Cardiac septum (tissue), 1 donor: ENCODE measurements at regions not wholly inside any gene's neighbourhood (a gene's known extent, or its start where the extent isn't known, plus 50 kb on each side); places are given as distances from the start of the nearest gene placed in this dataset.

Experiments
- DNase-seq: peaks from one replicate; pipeline ENCODE4 v3.0.0-alpha.2; 2020; ENCODE audit warnings: low spot score
- intact Hi-C: fragments of 100-400 bp; cut with DNase I; formaldehyde crosslinking; loops from one replicate; pipeline ENCODE4 v1.14.0; 2022
- donor health status: DM: no; HTN: no; CAD: no.

DNA sequence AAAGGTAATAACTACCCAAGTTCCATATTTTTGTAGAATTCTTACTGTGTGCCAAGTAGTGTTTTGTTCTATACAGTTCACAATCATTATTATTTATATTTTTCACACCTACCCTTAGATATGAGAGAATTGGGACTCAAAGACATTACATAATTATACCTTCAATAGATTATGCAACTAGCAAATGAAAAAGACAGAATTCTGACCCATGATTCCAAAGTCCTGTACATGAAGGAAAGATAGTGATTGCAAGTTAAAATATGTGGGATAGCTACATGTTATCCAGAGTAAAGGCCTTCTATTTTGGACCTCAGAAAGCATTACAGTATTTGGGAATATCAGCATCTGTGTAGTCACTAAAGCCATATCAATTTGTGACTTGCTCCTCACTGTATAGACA is 581.0 kb downstream of the ELAVL2 start:
- no peak for DNase-seq
- intact Hi-C loops = no loop called here

DNA sequence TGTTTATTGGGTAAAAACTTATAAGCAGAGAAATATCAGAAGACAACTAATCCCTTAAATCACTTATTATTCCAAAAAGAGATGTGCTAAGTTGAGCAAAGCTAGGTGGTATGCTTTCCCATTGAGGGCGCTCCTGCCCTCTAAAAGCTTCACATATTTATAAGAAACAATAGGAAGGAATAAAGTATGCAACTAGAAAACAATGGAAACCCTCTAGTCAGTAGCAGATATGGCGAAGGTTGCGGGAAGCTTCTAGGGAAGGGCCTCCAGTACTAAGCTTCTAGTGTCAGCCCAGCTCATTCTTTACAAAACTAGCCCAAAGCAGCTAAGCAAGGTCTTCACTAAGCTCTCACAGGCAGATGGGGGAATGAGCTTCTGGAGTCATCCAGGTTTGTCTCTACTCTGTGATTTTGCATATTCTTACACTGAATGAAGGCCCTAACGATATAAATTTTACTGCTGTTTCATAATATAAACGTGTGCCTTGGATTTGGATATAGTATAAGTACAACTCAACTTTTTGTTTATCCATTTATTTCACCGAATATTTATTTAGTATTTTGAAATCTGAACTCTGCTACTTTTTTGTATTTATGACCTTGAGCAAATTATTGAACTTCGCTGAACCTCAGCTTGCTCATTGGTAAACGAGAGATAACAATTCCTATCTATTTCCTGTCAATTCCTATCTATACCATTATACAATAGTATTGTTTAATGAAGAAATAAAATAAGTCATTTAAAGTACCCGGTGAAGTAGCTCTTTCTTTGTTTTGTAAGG is 571.4 kb downstream of the ELAVL2 start:
- intact Hi-C loops = no loop called here
- no peak for DNase-seq

DNA sequence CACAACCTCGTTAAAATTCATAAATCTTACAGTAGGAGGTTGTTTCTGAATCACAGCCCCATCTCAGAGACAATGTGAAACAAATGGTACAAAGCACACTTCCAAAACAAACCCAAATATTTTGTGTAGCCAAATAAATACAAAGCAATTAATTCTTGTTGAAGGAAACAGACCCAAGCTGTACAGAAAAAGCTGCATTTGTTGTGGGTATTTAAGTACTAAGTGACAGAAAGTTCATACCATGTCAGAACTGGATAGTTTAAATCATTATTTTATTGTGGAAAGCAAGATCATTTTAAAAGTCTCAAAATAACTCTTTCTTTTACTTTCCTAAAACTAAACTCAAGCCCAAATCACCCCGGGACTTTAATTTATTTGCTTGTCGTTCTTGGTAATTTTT is 570.7 kb downstream of the ELAVL2 start:
- intact Hi-C loops = no loop called here
- no peak for DNase-seq

DNA sequence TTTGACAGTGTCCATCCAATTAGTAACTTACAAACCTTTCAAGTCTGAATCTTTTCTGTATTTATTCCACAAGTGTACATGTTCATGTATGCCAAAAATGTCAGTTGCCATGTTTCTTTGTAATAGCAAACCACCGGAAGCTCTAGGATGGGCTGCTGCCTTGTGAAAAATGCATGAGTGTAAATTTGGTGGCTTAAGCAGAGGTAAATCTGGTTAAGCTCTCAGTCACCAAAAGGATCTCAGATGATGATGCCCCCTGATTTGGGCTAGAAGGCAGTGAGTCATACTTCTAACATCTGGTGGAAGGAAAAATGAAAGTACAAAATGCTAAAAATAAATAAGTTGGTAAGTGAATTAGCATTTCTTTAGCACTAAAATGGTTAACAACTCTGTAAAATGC is 567.5 kb downstream of the ELAVL2 start:
- no peak for DNase-seq
- intact Hi-C loops = no loop called here

DNA sequence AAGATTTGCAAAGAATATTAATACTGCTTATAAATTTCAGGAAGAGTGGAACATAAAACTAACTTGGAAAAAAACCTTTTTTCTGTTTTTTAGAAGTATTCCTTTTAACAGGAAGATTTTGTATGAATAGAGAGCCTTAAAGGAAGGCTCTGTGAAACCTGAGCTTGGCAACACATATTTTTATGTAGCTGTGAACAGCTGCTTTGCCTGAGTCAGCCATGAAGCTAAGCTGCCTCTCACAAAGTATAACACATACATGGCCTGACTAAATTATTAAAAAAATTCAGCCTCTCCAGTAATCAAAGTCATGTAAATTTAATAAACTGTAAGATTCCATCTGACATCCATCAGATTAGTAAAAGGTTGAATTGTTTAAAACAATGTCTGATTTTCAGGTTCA is 547.5 kb downstream of the ELAVL2 start:
- DNase-seq = no peak
- intact Hi-C loops = no loop called here

DNA sequence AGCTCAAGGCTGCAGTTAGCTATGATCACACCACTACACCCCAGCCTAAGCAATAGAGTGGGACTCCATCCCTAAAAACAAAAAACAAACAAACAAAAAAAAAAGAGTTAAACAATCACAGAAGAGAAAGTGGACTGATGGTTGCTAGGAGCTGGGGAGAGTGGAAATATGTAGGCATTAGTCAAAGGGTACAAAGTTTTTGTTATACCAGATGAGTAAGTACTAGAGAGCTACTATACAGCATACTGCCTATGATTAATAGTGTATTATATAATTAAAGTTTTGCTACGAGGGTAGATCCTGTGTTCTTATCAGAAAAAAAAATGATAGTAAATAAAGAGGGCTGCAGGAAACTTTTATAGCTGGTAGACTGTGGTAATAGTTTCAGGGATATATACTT is 538.6 kb downstream of the ELAVL2 start:
- intact Hi-C loops = no loop called here

DNA sequence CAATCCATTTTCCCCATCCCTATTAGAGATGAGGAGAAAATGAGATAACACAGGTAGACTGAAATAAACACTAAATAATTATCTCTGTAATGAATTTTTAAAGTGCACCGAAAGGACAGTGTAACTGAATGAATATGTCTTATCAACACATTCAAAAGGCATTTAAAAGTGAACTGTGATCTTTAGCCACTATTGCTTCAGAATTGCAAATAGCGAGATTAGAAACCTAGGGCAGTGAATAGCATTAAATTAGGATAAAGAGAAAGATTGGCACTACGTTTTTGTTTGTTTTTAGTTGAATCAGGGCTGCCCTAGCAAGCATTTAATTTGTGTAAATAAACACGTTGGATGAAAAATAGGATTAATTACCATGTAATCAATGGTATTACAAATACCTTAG is 537.5 kb downstream of the ELAVL2 start:
- intact Hi-C loops = no loop called here
- DNase-seq = no peak

More for the DNA sequence above, 538.6 kb downstream of the ELAVL2 start:
- no peak for DNase-seq

DNA sequence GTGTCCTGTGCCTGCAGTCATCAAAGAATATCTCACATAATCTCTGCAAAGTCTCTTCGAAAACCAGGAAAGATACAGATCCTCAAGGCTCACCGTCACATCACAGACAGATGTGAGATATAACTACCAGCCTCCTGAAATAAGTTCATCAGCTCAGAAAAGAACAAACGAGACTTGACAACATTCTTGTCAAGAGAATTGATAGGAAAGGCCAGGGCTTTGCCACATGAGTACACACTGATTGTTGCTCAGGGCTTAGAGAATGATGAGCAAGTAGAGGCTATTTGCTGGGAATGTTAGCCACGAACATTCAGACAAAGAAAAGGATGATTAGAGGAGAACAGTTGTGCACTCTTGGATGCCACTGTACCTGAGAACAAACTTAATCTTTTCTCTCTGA is 535.1 kb downstream of the ELAVL2 start:
- intact Hi-C loops = no loop called here
- no peak for DNase-seq

DNA sequence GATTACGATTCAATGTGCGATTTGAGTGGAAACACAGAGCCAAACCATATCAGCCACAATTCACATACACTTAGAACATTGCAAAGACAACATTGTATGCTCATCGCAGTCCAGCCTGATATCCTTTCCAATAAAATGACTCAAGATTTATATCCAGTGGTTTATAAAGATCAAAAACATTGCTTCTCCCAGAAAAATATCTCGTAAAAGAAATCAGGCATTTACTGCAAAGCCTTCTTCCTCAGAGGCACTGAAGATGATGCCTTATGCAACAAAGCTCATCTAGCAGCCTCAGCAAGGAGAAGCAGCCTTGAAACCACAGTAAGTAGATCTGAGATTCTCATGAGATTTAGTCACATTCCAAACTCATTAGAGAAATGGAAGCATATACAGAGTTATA is 523.8 kb downstream of the ELAVL2 start:
- DNase-seq = no peak
- intact Hi-C loops = no loop called here

DNA sequence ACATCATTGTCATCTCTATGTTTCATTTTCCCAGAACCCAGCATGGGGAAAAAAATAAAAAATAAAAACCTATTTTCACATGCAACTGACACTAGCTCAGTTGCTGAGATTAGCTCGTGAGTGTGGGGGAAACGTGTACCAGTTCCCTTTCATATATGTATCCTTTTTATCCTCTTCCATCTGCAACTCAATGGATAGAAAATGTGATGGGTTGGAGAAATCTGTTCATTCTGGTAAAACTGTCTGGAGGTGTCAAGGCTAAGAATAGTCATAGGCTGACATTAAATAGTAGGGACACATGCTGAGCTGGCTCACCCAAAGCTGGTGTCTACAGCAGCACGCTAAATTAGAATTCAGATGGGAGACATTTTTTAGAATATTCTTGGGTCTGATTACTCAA is 519.3 kb downstream of the ELAVL2 start:
- no peak for DNase-seq
- intact Hi-C loops = no loop called here

DNA sequence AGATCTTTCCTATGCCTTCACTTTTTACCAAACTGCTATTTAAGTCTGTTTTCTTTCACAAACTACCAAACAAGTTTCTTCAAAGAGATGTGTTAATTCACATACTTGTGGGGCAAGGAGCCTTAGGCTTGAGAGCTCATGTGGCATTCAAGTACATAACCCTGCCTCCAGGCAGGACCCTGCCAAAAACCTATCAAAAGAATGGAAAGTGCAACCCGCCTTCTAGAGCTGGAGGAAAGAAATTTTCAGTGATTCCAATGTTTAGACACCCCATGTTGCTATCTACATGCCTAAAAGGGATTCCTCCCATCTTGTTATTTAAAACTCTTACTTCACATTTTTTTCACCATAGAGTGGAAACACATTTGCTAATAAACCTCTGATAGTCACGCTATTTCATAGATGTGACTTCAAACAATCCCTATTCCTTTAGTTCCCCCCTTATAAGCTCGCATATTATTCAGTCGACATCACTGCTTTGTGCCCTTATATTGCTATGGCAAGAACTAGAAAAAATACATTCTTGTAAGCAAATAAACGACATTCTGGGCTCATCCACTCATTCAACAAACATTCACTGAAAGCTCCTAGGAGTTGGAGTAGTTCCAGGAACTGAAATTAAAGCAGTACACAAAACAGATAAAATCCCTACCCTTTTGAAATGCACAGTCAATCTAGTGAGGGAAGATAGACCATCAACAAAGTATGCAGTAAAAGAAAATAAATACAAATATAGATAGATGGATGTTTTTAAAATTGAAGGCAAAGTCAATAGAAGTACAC is 518.1 kb downstream of the ELAVL2 start:
- intact Hi-C loops = no loop called here
- no peak for DNase-seq

DNA sequence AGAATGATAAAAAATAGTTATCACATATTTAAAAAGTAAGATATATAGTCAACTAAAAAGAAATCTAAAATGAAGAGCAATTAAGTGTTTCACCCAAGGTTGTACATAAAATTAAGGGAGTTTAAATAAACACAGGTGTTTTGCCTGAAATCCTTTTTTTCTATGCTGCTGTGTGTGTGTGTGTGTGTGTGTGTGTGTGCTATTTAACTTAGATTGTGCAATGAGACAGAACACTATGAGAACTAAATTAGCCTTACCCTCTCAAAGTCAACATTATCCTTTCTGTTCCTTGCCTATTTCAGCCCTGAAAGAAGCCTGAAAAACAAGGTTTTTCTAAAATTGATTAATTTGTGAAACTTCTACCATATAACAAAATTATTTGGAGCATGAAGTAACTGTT is 516.2 kb downstream of the ELAVL2 start:
- intact Hi-C loops = no loop called here
- DNase-seq = no peak

DNA sequence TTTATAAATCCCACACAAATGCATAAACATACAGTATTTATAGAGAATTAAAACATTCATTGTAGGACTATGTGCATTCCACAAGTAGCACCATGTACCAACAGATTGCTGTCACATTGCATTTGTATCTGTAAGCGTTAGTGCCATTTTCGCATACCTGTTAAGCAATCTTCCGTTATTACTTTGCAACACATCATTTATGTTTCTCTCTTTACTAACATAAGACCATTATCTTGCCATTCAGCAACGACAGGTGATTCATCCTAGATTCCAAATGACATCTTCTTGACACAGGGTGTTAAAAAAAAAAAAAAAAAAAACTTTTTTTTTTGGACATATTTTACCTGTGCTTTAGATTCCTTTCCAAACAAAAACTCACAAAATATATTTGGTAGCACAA is 511.8 kb downstream of the ELAVL2 start:
- DNase-seq = no peak
- intact Hi-C loops = no loop called here

DNA sequence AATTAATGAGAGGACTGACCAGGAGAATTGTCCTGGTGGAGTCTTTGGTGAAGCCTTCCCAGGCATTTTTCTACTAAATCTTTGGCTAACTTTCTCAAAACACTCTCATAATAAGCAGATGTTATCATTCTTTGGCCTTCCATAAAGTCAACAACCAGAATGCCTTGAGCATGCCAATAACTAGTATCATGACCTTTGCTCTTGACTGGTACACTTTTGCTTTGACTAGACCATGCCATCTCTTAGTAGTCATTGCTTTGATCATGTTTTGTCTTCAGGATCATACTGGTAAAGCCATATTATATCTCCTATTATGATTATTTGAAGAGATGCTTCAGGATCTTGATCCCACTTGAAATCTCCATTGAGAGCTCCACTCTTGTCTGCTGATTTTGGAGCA is 506.9 kb downstream of the ELAVL2 start:
- no peak for DNase-seq
- intact Hi-C loops = no loop called here

DNA sequence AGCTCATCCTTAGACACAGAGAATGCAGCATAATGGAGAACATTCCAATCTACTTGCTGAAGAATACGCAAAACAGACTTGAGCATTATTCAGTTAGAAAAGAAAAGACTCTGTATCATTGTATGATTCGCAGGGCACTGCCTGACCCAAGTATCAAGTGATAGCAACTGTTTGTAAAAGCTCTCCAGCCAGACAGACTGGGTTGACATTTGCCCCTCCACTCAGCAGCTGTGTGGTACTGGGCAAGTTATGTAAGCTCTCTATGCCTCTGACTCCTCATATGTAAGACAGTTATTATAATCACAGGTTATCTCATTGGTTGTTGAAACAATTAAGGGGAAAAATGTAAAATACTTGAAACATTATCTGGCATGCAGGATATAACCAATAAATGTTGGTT is 505.0 kb downstream of the ELAVL2 start:
- no peak for DNase-seq
- intact Hi-C loops = no loop called here

DNA sequence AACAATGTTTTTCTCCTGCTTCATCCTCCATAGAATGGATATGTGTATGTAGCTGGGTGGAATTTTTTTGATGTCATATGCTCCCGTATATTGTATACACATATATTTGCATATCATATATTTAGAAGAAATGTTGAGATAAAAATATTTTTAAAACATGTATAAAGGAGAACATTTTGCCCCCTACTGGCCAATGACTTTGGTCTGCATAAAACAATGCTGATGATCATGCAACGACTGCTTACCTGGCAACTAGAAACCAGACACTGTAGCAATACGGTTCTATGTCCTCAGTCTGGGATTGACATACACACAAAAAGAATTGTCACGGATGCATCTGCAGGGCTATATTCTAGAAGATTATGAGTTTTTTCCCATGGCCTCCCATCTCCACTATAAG is 503.6 kb downstream of the ELAVL2 start:
- no peak for DNase-seq
- intact Hi-C loops = no loop called here

DNA sequence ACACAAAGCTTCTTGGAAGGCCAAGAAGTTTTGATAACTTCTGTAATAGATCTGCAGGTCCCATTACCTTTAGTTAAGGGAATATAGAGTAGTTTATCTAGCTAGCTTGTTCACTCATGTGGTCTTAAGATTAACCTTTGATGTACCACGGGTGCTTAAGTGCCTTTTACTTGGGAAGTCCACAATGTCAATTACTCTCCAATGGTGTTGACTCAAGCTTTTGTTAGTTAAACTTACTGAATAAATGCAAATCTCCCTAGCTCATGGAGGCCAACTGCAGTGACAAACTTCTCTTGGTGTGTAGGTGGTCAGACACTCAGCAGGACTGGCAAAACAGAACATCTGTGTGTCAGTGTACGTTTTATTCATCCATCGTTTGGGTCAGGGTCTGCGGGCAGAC is 501.5 kb downstream of the ELAVL2 start:
- no peak for DNase-seq
- intact Hi-C loops = no loop called here

DNA sequence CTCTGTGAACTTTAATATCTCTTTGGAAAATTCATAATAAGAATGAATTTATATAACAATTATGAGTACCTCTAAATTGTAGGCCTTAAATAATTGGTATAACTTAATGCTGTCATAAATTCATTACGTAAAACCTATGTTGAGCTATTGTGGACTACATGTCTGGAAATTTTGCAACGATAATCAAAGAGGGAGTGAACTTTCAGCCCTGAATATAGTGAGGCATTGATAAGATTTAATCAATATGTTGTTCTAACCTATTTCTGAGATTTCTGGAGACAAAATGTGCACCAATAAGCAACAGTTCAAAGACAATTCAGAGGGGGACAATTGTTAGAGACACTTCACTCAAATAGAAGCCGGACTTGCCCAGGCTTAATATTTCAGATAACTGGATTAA is 499.4 kb downstream of the ELAVL2 start:
- intact Hi-C loops = no loop called here
- no peak for DNase-seq

DNA sequence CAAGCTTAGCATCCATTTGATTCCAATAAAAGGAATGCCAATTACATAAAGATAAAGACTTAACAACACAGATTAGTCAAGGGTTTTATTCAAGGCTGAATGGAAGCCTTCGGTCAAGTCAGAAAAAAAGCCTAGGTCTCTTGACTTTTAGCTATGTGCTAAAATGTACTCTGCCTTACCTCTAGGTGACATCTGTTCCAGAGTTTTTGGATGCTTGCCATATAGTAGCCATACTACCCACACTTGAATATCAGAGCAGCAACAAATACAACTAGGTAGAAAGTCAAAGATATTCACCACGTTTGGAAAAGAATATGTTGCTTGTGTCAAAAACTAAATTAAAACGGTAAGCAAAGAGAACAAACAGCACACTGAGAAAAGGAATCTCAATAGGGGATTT is 484.7 kb downstream of the ELAVL2 start:
- no peak for DNase-seq
- intact Hi-C loops = no loop called here

DNA sequence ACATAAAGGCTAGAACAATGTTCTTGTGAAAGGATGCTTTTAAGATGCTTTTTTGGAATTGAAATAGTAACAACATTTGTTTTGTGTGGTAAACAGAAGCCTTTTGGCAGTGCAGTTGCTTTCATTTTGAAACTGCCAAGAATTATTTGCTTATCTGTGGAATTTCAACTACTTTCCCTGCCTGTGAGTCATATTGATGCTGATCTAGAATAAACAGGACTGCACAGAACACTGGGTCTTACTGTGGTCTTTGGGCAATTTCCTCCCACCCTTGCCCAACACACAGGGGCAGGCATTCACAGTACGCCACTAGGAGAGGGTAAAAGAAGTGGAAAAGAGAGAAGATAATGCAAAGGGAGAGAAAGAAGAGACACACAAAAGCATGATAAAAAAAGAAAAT is 483.7 kb downstream of the ELAVL2 start:
- DNase-seq = no peak
- intact Hi-C loops = no loop called here

DNA sequence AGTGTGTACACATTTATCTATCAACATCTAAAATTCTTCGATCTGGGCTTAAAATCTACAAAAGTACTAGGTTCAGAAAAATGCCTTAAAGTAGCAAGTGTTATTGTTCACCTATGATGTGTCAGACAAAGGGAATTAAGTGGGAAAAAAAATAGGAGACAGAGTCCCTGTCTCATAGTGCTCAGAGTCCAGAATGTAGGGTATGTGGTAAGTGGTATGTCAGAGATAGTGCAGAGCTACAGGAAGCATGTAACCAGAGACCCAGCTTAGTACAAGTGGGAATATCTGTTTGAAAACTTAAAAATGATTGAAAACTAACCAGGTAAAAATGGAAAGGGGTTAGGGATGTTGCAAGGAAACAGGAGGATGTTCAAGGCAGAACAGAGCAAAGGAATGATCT is 482.8 kb downstream of the ELAVL2 start:
- intact Hi-C loops = no loop called here
- no peak for DNase-seq
